Lower leg skin (tissue), 4 donors: ENCODE measurements at regions not wholly inside any gene's neighbourhood (a gene's known extent, or its start where the extent isn't known, plus 50 kb on each side); places are given as distances from the start of the nearest gene placed in this dataset.

ENCODE experiments used
- DNase-seq, 2 donors: peaks; one replicate each; pipeline ENCODE4 v3.0.0-alpha.2; 2019; ENCODE audit warnings: low spot score in 2 of 2
- H3K4me3 ChIP-seq: fragments of 200-600 bp; sonication (generic); 2 replicates; pipeline ENCODE4 v1.5.1; 2017; ENCODE audit warnings: mild to moderate bottlenecking, low read depth; ENCODE audit not compliant: poor library complexity, severe bottlenecking
- POLR2A ChIP-seq, 2 donors: fragments of 450-650 bp; IDR thresholded peaks; one replicate each; pipeline ENCODE4 v1.6.1; 2016 to 2017; ENCODE audit warnings: antibody characterized with exemption in 2 of 2, mild to moderate bottlenecking in 1 of 2, moderate library complexity in 1 of 2
- WGBS, 2 donors: methylation state at CpG; one replicate each; pipeline ENCODE4 v1.1.5; 2018; 5-methylcytosine and 5-hydroxymethylcytosine counted together
- intact Hi-C: fragments of 100-400 bp; cut with DNase I; formaldehyde crosslinking; loops from one replicate; pipeline ENCODE4 v1.15.0; 2023; ENCODE audit warnings: low total_unique reads
- TF ChIP-seq, protein P1 (sequence below), 3 donors: fragments of 450-650 bp; IDR thresholded peaks; one replicate each; pipeline ENCODE4 v1.5.1; 2016; ENCODE audit warnings: antibody characterized with exemption in 3 of 3, mild to moderate bottlenecking in 3 of 3, moderate library complexity in 2 of 3

DNA sequence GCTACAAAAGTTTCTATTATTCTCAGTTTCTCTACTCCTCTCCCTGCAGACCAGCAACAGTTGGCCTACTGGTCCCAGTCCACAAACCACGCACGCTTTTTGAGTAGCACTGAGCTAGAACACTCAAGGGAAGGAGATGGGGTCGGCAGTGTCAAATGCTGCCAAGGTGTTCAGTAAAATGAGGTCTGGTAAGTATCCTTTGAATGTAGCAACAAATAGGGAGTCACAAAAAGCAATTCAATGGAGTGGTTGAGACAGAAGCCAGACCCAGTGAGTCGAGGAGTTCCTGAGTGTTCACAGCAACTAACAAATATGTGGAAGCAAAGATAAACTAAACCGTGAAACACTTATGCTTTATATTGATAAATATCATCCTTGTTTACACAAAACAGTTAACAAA, 355.7 kb downstream of the MID1IP1 start:
- intact Hi-C loops = loop anchor here (5.0 to 10.0 kb wide), 2 partner anchors 402 to 1330 kb away; no protein-coding TSS in a partner anchor
- no peak overlapping the region for H3K4me3 ChIP-seq
- TF ChIP-seq POLR2A (IDR thresholded peaks at IDR 0.05) = no peak
- TF ChIP-seq, protein P1, sequence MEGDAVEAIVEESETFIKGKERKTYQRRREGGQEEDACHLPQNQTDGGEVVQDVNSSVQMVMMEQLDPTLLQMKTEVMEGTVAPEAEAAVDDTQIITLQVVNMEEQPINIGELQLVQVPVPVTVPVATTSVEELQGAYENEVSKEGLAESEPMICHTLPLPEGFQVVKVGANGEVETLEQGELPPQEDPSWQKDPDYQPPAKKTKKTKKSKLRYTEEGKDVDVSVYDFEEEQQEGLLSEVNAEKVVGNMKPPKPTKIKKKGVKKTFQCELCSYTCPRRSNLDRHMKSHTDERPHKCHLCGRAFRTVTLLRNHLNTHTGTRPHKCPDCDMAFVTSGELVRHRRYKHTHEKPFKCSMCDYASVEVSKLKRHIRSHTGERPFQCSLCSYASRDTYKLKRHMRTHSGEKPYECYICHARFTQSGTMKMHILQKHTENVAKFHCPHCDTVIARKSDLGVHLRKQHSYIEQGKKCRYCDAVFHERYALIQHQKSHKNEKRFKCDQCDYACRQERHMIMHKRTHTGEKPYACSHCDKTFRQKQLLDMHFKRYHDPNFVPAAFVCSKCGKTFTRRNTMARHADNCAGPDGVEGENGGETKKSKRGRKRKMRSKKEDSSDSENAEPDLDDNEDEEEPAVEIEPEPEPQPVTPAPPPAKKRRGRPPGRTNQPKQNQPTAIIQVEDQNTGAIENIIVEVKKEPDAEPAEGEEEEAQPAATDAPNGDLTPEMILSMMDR (IDR thresholded peaks at IDR 0.05) = no peak
- peak in 1 of 2 donors; percentile 29 for DNase-seq
- WGBS, 2 donors = 63 to 83% methylated on average over 5 of the region's 5 CpGs

DNA sequence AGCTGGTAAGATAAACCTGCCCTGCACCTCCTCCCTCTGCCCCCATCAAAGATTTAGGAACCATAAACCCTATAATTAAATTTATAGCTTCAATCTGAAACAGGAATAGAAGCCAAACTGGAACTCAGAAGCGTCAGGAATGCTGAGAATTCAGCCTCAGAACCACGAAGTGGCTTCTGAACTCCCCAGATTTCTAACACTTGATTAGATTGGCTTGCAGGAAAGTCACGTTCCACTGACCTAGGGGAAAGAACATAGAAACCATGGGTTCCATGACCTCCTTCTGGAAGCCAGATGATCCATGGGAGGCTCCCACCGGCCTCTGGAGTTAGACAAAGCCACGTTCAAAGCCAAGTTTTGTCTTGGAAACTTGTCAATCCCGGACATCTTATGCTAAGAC, 356.5 kb downstream of the MID1IP1 start:
- H3K4me3 ChIP-seq = no peak overlapping the region
- TF ChIP-seq POLR2A (IDR thresholded peaks at IDR 0.05) = no peak
- TF ChIP-seq, protein P1 (IDR thresholded peaks at IDR 0.05) = no peak
- 25 to 46% methylated on average over 6 of the region's 6 CpGs for WGBS, 2 donors
- DNase-seq = peak in 1 of 2 donors; percentile 43
- intact Hi-C loops = loop anchor here (5.0 to 10.0 kb wide), 2 partner anchors 403 to 1330 kb away; no protein-coding TSS in a partner anchor

DNA sequence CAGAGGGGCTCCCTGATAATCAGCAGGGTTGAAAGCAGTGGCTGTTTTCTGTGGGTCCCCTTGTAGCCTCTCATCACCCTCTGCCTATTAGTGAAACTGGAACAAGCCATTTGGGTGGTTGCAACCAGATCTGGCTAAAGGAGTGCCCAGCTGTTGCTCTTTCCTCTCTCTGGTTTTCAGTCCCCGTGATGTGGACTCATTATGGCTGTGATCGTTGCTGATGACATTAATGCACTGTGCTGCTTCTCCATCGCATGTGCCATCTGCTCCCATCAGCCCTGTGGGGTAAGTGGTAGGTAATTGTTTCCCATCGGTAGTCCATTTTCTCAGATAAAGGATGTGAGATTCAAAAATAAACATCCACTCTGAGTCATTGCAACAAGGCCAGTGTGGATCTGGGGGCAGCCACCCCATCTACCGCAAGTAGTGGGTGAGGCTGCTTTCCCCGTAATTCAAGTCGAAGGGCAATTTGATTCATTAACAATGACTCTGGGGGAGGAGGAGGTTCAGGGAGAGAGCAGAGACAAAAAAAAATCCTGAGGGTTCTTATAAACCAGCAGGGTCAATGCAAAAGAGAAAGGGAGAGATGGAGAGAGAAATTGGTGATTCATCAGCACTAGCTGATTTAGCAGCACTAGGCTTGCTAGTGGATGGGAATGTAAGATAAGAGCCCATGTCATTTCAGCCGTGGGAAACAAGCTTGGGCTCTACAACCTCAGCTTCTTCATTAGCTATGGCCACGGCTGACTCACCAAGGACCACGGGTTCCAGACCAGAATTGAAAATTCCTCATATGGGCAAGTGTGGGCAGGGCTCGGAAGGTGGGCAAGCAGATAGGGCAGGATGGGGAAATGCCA, 357.8 kb downstream of the MID1IP1 start:
- DNase-seq = peak in 1 of 2 donors; percentile 26
- intact Hi-C loops = loop anchor here (5.0 to 10.0 kb wide), 2 partner anchors 404 to 1328 kb away; no protein-coding TSS in a partner anchor
- TF ChIP-seq POLR2A (IDR thresholded peaks at IDR 0.05) = no peak
- TF ChIP-seq, protein P1 (IDR thresholded peaks at IDR 0.05) = no peak
- WGBS, 2 donors = 75 to 76% methylated on average over 11 of the region's 11 CpGs
- no peak overlapping the region for H3K4me3 ChIP-seq

DNA sequence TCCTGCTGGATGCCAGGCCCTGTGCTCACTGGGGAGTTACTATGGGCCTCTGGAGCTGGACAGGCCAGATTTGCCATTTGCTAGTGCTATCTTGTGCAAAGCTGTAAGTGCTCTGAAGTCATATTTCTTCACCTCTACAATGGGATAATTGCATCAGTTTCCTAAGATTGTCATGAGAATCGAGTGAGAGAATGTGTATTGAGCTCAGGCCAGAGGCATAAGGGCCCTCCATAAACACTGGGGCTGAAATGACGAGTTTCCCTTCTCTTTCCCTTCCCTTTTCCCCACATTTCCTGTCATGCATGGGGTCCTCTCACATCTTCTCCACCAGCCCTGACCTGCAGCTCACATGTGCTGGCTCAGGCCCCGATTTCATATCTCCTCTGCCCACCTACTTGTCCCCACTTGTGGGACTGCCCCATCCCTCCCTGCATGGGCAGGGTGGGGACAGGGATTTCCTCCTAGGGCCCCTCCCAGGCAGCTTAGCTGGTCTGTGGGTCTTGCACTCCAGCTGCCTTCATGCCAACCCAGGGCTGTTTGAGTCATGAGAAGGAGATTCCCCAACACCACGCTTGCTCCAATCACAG, 358.8 kb downstream of the MID1IP1 start:
- intact Hi-C loops = loop anchor here (5.0 to 10.0 kb wide), 2 partner anchors 405 to 1327 kb away; no protein-coding TSS in a partner anchor
- WGBS, 2 donors = 65 to 82% methylated on average over 4 of the region's 4 CpGs
- DNase-seq = peak in 1 of 2 donors; percentile 58
- TF ChIP-seq, protein P1 (IDR thresholded peaks at IDR 0.05) = no peak
- TF ChIP-seq POLR2A (IDR thresholded peaks at IDR 0.05) = no peak
- no peak overlapping the region for H3K4me3 ChIP-seq

DNA sequence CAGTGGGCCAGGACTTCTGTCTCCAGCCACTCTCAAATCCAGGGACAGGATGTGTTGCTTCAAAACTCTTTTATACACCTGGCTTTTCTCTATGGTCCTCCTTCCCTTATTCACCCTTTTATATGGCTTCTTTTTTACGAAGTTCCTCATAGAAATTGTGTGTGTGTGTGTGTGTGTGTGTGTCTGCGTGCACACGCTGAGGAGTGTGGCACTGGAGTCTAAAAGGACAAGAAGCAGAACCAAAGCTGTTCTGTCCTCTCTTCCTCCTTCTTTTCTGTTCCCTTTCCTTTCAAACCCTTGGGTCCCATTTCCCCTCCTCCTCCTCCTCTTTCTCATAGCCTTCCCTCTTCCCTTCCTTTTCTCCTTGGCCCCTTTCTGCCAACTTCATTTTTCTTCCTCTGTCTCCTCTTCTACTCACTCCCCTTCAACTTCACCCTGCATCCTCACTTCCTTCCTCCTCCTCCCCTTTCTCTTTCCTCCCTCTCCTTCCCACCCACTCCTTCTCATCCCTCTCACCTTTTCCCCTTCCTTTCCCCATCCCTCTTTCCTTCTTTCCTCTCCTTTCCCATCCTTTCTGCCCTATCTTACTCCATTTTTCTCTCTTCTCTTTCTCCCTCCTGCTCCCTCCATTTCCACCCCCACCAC, 360.5 kb downstream of the MID1IP1 start:
- H3K4me3 ChIP-seq = no peak overlapping the region
- WGBS, 2 donors = 44 to 53% methylated on average over 3 of the region's 3 CpGs
- TF ChIP-seq POLR2A (IDR thresholded peaks at IDR 0.05) = no peak
- TF ChIP-seq, protein P1 (IDR thresholded peaks at IDR 0.05) = no peak
- intact Hi-C loops = no loop called here
- peak in 1 of 2 donors; percentile 49 for DNase-seq
